ENCODE measurements at regions not wholly inside any gene's neighbourhood (a gene's known extent, or its start where the extent isn't known, plus 50 kb on each side); places are given as distances from the start of the nearest gene placed in this dataset.
A peak's percentile ranks its signal among the peaks of the same experiment; 100 is the strongest.

DNA sequence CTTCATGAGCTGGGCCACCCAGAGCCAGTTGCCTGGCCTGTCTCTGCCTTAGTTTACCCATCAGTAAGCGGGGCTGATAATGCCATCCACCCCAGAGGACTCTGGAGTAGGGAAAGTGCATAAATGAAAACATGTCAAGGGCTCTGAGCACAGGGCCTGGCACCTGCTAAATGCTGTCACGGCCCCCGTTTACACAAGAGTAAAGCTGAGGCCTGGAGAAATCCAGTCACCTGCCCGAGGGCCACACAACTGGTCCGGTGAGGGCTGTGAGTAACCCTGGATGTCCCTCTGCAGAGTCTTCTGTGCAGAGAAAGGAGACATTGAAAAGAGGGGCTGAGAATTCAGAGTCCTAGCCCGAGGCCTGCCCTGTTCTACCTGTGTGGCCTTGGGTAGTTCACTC, 110.6 kb upstream of the ANO1 start:
- no peak for ATAC-seq
- DNase-seq (ENCODE audit: low spot score), result no peak

DNA sequence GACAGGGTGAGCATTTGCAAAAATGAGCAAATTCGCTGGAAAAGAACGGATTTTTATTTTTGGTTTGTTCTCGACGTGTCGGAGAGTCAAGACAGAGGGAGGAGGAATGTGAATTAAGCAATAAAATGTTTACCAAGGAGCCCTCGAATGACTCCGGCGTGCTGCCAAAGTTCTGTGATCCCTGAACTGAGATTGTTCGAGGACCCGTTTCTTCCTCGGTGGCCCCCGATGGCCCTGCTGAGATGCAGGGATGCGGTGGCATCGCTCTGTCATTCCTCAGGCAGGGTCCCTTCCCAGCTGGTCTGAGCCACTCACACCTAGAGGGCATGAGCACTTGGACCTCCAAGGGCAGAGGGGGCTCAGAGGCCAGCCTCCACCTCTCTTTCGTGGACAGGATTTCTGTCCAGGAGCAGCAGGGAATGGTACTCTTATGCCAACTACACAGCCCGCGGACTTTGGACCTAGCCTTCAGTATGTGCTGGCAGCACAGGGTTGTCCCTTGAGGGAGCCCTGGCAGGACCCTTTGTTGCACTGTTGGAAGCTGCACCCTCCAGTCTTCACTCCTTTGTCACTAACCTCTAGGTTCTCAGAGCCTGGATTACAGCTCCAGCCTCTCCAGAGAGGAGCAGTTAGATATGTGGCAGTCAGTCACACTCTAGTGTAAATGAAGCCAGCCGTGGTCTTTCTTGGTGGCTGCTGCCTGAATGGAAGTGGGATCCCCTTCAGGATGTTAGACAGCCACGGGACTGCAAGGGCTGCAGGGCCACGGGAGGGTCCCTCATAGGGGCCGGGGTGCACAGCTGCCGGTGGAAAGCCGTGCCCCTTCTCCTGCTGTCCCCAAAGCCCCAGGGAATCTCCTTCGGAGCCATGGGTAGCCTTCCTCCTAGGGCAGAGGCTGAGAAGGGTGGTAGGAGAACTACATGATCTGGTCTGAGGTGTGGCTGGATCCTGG, 109.4 kb upstream of the ANO1 start:
- peak; percentile 51 for ATAC-seq
- DNase-seq (ENCODE audit: low spot score), result peak; percentile 79

DNA sequence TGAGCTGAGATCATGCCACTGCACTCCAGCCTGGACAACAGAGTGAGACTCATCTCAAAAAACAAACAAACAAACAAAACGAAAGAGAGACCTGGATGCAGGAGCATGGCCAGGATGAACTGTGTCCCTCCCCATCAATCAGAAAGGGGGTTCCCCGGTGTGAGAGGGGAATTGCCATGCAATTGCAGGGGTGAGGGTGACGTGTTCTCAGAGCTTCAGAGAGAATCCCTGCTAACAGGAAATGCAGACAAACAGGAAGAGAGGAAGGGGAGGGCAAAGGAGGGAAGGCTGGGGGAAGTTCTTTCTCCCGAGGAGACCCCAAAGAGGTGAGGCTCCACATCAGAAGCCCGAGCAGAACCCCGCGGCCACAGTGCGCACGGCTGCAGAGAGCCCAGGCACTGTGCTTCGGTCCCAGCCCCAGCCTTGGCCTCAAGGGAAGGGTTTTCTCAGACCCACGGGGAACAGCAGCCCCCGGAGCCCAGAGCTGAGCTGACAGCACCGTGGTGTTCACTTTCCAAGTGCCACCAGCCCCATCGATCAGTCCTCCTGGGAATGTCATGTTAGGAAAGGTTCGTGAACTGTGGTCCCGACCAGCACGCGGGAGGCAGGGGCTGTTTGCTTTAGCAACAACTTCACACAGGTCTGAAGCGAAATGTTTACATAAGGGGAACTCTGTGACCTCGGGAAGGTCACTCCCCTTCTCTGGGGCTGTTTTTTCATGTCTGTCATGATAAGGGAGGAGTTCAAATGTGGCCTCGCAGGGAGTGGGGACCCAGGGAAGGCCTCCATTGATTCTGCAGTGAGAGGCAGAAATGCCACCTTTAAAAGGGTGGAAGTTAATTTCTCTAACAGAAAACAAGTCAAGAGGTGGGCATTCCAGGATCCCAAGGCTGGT, 108.0 kb upstream of the ANO1 start:
- ATAC-seq (peak; percentile 67), DNase-seq (ENCODE audit: low spot score) (peak; percentile 95)

DNA sequence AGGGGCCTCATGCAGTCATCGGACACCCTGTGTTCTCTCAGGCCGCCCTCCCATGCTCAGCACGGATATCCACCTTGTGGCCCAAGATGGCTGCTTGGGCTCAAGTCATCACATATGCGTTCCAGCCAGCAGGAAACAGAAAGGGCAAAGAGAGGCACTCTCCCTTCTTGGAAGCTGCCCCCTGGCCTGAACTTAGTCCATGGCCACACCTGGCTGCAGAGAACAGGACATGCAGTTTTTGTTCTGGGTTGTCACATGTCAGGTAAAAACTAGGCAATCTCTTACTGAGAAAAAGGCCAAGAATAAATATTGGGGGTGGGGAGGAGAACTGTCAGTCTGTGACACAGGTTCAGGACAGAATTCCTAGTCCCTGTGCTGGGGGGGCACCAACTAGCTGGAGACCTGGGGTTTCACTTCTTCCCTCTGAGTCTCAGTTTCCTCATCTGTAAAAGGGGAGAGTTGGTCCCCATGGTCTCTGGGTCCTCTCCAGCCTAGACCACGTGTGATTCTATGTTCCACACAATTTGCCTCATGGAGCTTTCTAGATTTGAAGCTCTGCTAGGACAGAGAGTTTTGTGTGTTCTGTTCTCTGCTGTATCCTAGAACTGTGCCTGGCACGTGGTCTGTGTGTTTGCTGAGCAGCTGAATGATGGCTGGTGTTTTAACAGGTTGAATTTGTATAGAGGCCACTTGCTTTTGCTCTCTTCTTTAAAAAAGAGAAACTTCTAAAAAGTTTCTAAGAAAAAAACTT, 107.2 kb upstream of the ANO1 start:
- peak; percentile 41 for ATAC-seq
- peak; percentile 85 for DNase-seq (ENCODE audit: low spot score)

DNA sequence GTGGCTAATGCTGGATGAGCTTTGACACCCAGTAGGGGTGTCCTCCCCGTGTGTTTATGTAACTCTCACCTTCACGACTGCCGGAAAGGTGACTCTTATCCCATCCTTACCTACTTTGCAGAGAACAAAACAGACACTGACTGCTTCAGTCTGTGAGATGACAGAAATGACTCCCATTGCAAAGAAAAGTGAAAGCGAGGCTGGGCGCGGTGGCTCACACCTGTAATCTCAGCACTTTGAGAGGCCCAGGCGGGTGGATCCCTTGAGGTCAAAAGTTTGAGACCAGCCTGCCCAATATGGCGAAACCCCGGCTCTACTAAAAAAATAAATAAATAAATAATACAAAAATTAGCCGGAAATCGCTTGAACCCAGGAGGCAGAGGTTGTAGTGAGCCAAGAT, 106.4 kb upstream of the ANO1 start:
- ATAC-seq, result no peak
- no peak for DNase-seq (ENCODE audit: low spot score)

DNA sequence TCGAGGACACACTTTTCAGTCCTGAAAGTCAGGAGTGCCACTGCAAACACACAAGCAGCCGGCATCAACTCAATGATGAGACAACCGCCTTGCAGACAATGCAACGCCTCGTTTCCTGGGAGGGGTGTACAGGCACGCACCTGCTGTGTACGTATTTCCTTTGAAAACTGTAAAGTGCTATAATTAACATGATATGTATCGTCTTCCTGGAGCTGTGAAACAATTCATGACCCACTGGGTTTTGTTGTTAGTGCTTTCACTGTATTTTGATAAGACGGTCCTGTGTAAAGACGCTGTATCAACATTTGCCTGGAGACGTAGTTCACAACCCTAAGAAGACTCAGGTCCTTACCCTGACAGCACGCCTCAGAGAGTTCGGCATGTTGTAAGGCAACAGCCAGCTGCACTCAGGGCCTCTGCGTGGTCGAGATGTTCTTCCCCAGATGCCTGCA, 105.7 kb upstream of the ANO1 start:
- no peak for DNase-seq (ENCODE audit: low spot score)

DNA sequence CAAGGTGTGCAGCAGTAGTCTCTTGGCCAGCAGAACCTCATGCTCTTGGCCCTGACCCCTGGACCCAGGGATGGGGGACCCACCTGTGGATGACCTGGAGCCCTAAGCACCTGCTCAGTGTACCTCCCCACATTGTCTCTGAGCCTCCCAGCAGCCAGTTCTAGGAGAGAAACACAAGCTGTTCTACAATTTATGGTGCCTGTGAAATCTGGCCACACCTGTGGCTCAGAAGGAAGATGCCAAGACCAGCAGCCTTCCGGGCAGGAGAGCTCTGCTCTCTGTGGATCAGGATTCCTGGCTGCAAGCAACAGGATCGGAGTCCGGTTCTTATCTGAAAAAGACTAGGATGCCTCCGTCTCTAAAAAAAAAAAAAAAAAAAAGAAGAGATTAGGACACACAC, 103.6 kb upstream of the ANO1 start:
- peak; percentile 22 for ATAC-seq
- DNase-seq (ENCODE audit: low spot score), result no peak

More for the DNA sequence above, 105.7 kb upstream of the ANO1 start:
- ATAC-seq, result no peak

DNA sequence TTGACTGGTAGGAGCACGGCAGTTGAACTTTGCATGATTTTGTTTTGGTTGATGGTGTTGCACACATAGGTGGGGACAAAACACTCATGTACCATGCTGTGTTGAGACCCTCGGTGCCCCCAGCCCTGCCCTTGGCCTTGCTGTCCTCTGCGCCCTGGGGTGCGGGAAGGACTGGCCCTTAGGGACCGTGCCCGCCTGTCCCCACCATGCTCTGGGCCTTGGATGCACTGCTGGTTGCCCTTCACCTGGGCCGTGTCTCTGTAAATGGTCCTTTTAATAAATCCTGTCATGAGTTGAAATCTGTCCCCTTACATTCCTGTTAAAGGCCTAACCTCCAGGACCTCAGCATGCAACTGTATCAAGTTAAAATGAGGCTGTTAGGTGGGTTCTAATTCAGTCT, 102.3 kb upstream of the ANO1 start:
- ATAC-seq, result no peak
- DNase-seq (ENCODE audit: low spot score), result no peak

DNA sequence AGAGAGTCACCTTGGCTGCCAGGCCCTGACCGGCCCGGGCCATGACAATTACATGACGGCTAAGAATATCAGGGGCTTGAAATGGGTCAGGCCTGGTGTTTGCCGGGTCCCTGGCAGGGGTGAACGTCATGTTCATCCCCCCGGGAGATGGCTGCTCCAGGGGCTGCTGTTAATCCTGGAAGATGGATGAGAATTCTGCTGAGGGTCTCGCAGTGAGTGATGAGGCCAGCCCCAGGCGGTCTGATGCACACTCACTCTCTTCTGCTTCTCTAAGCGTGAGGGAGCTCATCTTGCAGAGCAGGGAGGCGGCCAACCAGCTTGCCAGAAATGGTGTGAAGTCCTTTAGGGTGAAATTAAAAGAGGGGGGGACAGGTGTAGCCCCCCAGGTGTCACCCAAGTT, 101.3 kb upstream of the ANO1 start:
- no peak for ATAC-seq

DNA sequence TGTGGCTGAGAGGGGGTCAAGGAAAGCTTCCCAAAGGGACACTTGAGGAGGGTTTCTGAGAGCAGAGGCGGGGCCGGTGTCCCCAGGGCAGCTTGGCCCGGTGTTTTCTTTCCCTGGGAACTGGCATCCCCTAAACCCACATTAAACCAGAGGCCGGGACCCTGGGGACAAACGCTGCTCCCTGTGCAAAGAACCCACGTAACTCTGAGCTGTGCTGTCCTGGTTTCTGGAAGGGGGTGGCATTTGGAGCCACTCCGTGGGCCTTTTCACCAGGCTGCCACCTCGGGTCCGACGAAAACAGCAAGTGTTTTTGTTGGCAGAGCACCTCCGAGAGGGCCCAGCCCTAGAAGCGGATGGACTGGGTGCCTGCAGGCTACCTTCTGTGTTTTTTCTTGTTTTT, 100.2 kb upstream of the ANO1 start:
- DNase-seq (ENCODE audit: low spot score) (no peak), ATAC-seq (no peak)

More for the DNA sequence above, 101.3 kb upstream of the ANO1 start:
- DNase-seq (ENCODE audit: low spot score), result no peak

DNA sequence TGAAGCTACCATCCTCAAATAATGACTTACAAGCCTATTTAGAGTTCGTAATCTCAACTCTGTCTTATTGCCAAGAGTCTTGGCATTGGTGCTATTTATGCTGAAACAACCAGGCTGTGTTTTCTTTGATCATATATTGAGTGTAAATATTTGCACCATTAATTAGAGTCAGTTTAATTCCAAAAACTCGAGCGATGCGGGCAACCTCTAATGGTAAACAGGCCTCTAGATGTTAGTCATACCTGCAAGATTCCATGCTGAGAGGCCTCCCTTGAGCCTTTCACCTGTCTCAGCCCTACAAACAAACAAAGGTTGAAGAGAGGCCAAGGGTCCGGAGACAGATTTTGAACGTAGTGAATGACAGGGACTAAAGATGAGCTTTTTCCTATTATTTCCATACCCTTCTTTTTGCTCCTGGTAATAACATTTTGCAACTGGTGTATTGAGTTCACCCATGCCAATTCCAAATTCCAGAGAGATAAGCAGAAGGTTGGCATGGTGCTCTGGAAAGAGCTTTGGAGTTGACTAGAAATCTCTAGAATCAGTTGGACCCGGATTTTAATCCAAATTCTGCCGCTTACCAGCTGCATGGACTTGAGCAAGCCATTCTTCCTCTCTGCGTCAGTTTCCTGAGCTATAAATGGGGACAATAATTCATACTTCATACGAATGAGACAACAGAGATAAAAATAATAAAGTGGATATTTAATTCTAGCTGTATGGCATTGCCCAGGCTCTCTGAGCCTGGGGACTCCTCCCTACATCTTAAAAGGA, 99.1 kb upstream of the ANO1 start:
- DNase-seq (ENCODE audit: low spot score) (peak; percentile 69), ATAC-seq (peak; percentile 54)

DNA sequence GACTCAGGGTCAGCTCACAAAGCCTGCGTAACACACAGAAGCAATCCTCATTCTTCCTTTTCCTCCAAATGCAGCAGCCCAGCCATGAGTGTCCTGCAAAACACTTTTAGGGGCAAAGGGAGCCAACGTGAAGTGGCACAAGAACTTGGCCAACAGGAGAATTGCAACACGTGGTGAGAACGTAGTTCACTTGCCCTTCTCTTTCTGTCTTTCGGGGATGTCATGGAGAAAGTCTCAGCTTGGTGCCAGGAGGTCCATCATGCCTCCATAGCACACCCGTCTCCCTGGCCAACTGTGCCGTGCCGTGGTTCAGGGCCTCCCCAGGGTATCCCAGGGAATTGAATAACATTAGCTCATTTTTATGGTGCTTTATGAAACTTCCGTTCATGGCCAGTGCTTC, 98.5 kb upstream of the ANO1 start:
- ATAC-seq, result peak; percentile 52
- peak; percentile 70 for DNase-seq (ENCODE audit: low spot score)

DNA sequence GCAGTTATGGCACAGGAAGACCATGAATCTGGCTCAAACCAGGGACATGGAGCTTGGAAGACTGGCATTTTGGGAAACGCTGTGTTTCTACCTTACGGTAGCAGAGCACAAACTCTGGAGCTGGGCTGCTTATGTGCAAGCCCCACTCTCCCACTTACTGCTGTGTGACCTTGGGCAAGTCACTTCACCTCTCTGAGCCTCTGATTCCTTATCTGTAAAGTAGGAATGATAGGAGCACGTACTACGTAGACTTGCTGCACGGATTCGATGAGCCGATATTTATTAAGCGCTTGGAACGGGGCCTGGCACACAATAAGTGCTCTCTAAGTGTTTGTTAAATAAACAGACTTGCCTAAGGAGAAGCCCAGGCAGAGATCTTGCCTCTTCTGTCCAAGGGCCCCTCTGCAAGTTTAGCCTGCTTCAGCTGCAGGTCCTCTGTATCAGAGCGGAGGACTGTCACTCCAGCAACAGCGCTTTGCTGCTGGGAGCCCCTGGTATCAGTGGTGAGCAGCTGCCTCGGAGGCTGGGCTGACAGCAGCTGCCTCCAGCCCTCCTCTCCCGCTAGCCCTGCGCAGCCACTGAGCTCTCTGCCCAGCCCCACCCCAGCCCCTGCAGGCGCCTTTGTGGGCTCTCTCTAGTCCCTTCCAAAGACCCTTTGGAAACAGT, 96.9 kb upstream of the ANO1 start:
- DNase-seq (ENCODE audit: low spot score), result no peak
- no peak for ATAC-seq

DNA sequence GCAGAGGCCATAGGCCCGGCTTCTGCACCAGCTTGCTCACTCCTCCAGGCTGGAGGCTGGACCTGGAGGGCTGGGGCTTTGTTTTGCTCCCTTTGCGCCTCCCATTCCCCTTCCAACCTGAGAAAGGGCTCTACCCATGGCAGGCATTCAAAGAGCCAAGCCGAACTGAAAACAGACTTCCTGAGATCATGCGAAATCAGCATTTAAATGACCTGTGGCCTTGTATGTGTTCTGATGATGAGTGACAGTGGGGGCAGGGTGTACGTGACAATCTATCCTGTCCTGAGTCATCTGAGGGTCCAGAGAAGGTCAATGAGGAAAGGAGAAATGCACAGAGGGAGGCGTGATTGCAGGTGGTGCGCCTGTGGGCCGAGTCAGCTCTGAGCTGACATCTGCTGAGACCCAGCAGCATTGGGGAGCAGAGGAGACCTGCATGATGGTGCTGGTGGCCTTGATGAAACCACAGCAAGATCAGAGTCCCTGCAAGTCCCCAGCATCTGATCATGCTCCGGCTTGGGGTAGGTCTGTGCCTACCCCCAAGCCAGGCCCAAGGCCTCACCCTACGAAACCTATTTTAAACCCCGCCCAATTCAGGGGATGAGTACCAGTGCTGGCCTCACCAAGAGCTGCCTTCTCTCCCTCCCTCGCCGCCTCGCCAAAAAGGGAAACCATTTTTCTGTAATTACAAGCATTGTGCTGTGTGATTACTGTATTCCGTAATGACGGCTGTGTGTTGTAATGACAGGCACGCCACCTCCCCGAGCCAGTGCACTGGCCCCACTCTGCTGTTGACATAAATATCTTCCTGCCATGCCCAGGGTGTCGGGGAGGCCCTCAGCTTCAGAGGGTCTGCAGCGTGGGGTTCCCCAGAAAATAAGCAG, 95.2 kb upstream of the ANO1 start:
- DNase-seq (ENCODE audit: low spot score) (peak; percentile 79), ATAC-seq (peak; percentile 49)

DNA sequence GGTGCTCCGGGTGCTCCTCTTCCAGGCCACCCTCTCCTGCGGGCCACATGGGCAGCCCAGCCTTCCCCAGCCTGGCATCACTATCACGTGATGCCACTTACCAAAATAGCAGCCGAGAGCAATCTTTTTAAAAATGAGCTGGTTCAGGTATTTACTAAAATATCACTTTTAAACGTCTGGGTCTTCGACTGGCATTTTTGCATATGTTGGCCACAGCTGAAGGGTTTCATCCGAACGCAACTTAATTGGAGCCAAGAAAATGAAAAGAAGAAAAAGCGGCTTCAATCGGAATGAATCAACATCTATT, 94.6 kb upstream of the ANO1 start:
- ATAC-seq (no peak), DNase-seq (ENCODE audit: low spot score) (no peak)

DNA sequence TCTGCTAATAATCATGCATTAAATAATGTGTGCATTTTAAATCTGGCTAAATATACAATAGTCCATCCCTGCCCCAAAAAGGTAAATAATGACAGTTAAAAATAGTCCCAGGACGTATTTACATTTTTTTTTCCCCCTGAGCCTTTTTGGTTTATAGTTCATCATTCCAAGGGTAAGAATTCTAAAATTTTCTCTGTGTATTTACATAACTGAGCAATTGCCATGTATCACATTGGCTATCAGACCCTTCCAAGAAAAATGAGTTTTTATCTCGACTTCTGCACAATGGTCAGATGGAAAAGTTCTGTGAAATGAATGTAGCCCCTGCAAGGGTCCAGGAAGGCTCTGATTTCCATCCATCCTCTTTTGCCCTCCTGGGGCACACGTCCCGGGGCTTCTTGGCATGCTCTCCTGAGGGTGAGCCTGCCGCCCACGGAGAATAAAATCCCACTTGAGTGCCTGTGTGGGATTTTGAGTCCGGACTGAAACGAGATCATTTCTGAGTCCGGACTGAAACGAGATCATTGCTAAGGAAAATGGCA, 94.1 kb upstream of the ANO1 start:
- DNase-seq (ENCODE audit: low spot score) (no peak), ATAC-seq (no peak)

DNA sequence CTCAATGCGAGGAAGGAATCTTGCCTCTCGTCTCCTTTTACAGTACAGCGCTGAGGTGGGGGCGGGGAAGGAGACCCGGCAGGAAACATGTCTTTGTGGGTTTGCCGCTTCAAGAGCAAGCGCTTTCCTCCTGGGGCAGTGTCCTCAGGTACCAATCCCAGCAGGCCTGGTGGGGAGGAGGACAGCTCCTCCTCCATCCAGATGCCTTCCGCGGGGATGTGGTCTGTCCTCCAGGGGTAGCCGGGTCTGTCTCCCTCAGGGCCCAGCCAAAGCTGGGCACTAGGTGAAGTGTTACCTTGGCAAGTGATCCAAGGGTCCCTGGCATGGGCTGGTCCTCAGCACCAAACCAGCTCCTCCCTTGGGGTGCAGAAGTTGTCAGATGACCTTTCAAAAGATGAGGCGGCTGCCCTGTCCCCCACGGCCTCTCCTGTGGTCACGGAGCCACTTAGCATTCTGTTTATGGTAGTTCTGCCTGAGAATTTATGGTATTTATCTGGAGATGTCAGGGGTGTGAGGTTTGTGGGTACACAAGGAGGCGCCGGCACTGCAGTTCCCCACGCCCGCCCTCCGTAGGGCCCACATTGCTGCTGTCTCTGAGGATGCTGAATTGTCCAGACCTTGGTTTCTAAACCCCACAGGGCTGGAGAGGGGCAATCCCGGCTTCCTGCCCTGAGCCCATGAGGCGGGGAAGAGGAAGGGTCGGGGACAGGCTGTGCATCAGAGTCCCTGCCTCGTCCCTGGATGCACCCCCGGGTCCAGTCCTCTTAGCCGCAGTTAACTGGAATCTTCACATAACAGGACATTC, 93.5 kb upstream of the ANO1 start:
- ATAC-seq, result no peak
- no peak for DNase-seq (ENCODE audit: low spot score)

DNA sequence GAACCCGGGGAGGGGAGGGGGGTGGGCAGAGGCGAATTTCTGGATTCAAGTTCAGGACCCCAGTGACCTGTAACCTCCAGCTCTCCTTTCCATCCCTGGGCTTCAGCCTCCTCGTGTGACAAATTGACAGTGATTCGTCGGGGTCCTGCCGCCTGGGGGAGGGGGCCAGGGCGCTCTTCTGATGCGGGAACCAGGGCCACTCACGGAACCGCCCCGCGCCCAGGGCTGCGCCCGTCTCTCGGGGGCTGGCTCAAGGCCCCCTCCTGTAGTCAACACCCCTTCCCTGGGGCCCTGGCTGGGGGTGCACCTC, 92.8 kb upstream of the ANO1 start:
- DNase-seq (ENCODE audit: low spot score), result no peak
- ATAC-seq, result no peak

All from left lobe of liver (tissue), 2 donors.